Left lung (tissue), 4 donors: ENCODE measurements at regions not wholly inside any gene's neighbourhood (a gene's known extent, or its start where the extent isn't known, plus 50 kb on each side); places are given as distances from the start of the nearest gene placed in this dataset.
A peak's percentile ranks its signal among the peaks of the same experiment; 100 is the strongest.
"Not testable (repeated sequence)": the region's sequence is repeated elsewhere in the genome, so short reads cannot be mapped to it uniquely, and the experiment has no call there.

Source experiments
- ATAC-seq: fragments of 200-7000 bp; cut with Tn5 transposase; one replicate; pipeline ENCODE4 v1.9.1; 2020; ENCODE audit warnings: moderate library complexity
- DNase-seq, 4 donors: peaks; one replicate each; pipeline ENCODE4 v3.0.0-alpha.2; 2013 to 2020
- H3K27ac ChIP-seq, 2 donors: fragments of 200-600 bp; sonication (generic) in 1 of 2; one replicate each; pipeline versions ENCODE4 v1.5.0 to v1.8.0; 2020 to 2021
- H3K27me3 ChIP-seq, 2 donors: fragments of 200-600 bp; sonication (generic) in 1 of 2; one replicate each; pipeline versions ENCODE4 v1.5.0 to v1.8.0; 2020 to 2021
- H3K36me3 ChIP-seq, 2 donors: fragments of 200-600 bp; sonication (generic) in 1 of 2; one replicate each; pipeline versions ENCODE4 v1.5.0 to v1.8.0; 2020 to 2021
- H3K4me1 ChIP-seq, 2 donors: fragments of 200-600 bp; one replicate each; pipeline ENCODE4 v1.8.0; 2021
- H3K4me3 ChIP-seq, 2 donors: fragments of 200-600 bp; sonication (generic) in 1 of 2; one replicate each; pipeline versions ENCODE4 v1.5.0 to v1.8.0; 2020 to 2021; ENCODE audit warnings: mild to moderate bottlenecking in 1 of 2
- H3K9me3 ChIP-seq, 2 donors: fragments of 200-600 bp; sonication (generic) in 1 of 2; one replicate each; pipeline versions ENCODE4 v1.5.0 to v1.8.0; 2020 to 2021
- CTCF ChIP-seq, 2 donors: fragments of 200-600 bp; sonication (generic) in 1 of 2; IDR thresholded peaks; one replicate each; pipeline versions ENCODE4 v1.5.0 to v1.8.0; 2021; ENCODE audit warnings: antibody characterized with exemption in 2 of 2
- intact Hi-C, 2 donors: fragments of 100-400 bp; cut with DNase I; formaldehyde crosslinking; loops; one replicate each; pipeline versions ENCODE4 v1.11.2 to v1.14.2; 2022
- donor health status: DM: no; HTN: yes; CAD: no.
- donor health status: DM: no; HTN: no; CAD: no.

GRCh38 chr13:63838366-63839110 is 2422.9 kb upstream of the PCDH20 start:
- DNase-seq (peak in 1 of 4 donors; percentile 33), ATAC-seq (no peak)
- no peak for TF ChIP-seq CTCF (IDR thresholded peaks at IDR 0.05)
- no peaks in the 10 kb centered on the region for H3K4me1 ChIP-seq
- H3K27ac ChIP-seq: no peak overlapping the region
- H3K27me3 ChIP-seq: no peaks in the 10 kb centered on the region
- no peaks in the 10 kb centered on the region for H3K36me3 ChIP-seq
- H3K9me3 ChIP-seq: peaks cover 0 to 32% of the 10 kb centered on the region in 2 donors
- no peak overlapping the region for H3K4me3 ChIP-seq
- intact Hi-C loops: no loop called here

- DNase-seq: peak in 1 of 4 donors; percentile 24
- H3K4me1 ChIP-seq, H3K27me3 ChIP-seq, H3K27ac ChIP-seq, H3K36me3 ChIP-seq, intact Hi-C loops, H3K4me3 ChIP-seq, ATAC-seq: not testable (repeated sequence)
- H3K9me3 ChIP-seq: peaks cover 0 to 24% of the 10 kb centered on the region in 2 donors
These were observed 2422.1 kb upstream of the PCDH20 start for GRCh38 chr13:63837701-63838100.

GRCh38 chr13:63829609-63830008 is 2414.0 kb upstream of the PCDH20 start:
- H3K27ac ChIP-seq, intact Hi-C loops, DNase-seq, H3K27me3 ChIP-seq, H3K9me3 ChIP-seq, H3K36me3 ChIP-seq, H3K4me1 ChIP-seq, H3K4me3 ChIP-seq: not testable (repeated sequence)
- peak; percentile 52 for ATAC-seq

DNA sequence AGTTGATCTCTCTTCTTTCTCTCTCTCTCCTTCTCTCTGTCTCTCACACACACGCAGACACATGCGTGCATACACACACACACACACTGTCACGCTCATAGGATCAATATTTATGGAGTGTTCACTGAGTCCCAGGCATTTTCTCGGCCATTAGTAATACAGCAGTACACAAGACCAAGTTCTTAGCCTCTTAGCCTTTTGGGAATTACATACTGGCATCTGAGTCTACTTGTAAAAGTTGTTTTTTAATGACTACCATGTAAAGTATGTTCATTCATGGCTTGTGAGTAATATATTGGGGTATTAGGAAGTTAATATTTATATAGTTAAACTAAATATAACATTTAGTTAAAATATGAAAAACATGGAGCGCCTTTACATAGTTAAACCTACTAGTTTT is 2406.1 kb upstream of the PCDH20 start:
- not testable (repeated sequence) for H3K4me3 ChIP-seq

DNA sequence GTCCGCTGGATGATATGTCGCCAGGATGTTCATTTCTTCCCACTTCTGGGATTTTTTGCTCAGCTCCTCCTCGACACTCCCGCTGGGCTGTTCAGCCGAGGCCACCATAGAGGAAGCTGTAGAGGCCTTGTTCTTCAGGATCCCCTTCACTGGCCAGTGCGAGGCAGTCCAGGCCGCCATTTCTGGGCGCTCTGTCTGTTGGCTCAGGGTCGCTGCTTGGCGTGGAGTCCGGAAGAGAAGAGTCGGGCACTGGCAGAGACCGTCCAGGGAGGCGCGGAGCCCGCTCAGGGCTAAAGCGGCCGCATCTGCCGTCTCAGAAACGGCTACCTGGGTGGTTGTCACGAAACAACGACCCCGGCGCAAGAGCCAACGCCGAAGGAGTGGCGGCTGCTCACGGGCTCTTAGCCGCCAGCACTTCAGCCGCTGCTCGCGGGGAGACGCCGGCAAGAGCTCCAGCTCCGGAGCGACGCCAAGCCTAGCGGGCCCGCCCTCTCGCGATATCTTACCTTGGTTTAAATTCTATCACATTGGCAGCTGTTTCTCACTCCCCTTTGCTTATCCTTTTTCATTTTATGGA is 2395.9 kb upstream of the PCDH20 start:
- H3K27me3 ChIP-seq, H3K36me3 ChIP-seq, intact Hi-C loops, ATAC-seq, H3K4me3 ChIP-seq, H3K27ac ChIP-seq, H3K4me1 ChIP-seq: not testable (repeated sequence)
- peaks cover 0 to 11% of the 10 kb centered on the region in 2 donors for H3K9me3 ChIP-seq
- DNase-seq: peak in 1 of 4 donors; percentile 63

More for the DNA sequence above, 2406.1 kb upstream of the PCDH20 start:
- H3K4me1 ChIP-seq, H3K27ac ChIP-seq, intact Hi-C loops, H3K36me3 ChIP-seq, H3K9me3 ChIP-seq, H3K27me3 ChIP-seq, ATAC-seq, DNase-seq: not testable (repeated sequence)

GRCh38 chr13:63791134-63791533 is 2375.5 kb upstream of the PCDH20 start:
- H3K36me3 ChIP-seq, ATAC-seq, DNase-seq, intact Hi-C loops, H3K27ac ChIP-seq, H3K4me1 ChIP-seq, H3K27me3 ChIP-seq, H3K4me3 ChIP-seq: not testable (repeated sequence)
- H3K9me3 ChIP-seq: peaks cover 0 to 11% of the 10 kb centered on the region in 2 donors

DNA sequence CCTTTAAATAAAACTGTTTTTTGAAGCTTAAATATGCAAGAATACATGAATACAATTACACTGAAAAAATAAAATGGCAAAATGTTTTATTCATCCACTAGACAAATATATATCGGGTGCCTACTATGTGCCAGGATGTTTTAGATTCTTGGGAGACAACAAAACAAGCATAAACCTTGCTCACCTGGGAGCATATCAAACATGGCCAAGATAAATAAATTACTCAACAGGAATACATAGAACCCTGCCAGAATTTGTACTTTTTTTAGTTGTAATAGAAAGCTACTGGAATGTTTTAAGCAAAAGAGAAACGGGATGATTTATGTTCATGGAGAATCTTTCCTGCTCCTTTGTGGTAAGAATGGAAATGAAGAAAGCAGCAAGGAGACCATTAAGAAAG is 2358.5 kb upstream of the PCDH20 start:
- ATAC-seq: no peak

More for the DNA sequence above, 2358.5 kb upstream of the PCDH20 start:
- no peak for TF ChIP-seq CTCF (IDR thresholded peaks at IDR 0.05)
- DNase-seq: no peak
- Histone ChIP-seq H3K4me3 (no peak overlapping the region), H3K27ac (no peak overlapping the region), H3K36me3 (no peaks in the 10 kb centered on the region), H3K9me3 (peaks cover 0 to 10% of the 10 kb centered on the region in 2 donors), H3K27me3 (no peaks in the 10 kb centered on the region), H3K4me1 (no peaks in the 10 kb centered on the region)
- intact Hi-C loops: no loop called here
